Nephron progenitor cell (in vitro differentiated cells): ENCODE measurements at regions not wholly inside any gene's neighbourhood (a gene's known extent, or its start where the extent isn't known, plus 50 kb on each side); places are given as distances from the start of the nearest gene placed in this dataset.

ENCODE experiments used
- DNase-seq: peaks from one replicate; pipeline ENCODE4 v3.0.0; 2021
- H3K27ac Mint-ChIP-seq: 2 replicates; pipeline ENCODE4 v1.8.0; 2021; ENCODE audit warnings: mild to moderate bottlenecking, moderate library complexity, mixed read lengths
- H3K27me3 Mint-ChIP-seq: 2 replicates; pipeline ENCODE4 v1.8.0; 2021; ENCODE audit warnings: mild to moderate bottlenecking, low read depth, mixed read lengths; ENCODE audit not compliant: poor library complexity
- H3K36me3 Mint-ChIP-seq: 2 replicates; pipeline ENCODE4 v1.8.0; 2021; ENCODE audit warnings: low read depth, mixed read lengths
- H3K4me1 Mint-ChIP-seq: 2 replicates; pipeline ENCODE4 v1.8.0; 2021; ENCODE audit warnings: mixed read lengths
- H3K4me3 Mint-ChIP-seq: 2 replicates; pipeline ENCODE4 v1.8.0; 2021; ENCODE audit warnings: mild to moderate bottlenecking, moderate library complexity, mixed read lengths
- H3K9me3 Mint-ChIP-seq: 2 replicates; pipeline ENCODE4 v1.8.0; 2021; ENCODE audit warnings: mild to moderate bottlenecking, moderate library complexity, mixed read lengths
- CTCF ChIP-seq: fragments of 200-600 bp; sonication (generic); IDR thresholded peaks from 2 replicates; pipeline ENCODE4 v1.5.0; 2021; ENCODE audit warnings: antibody characterized with exemption

GRCh38 chr5:56686337-56687195, 128.8 kb upstream of the MAP3K1 start:
- TF ChIP-seq CTCF, result no peak
- Mint-ChIP-seq H3K4me1 (peaks cover 20% of the 10 kb centered on the region), H3K27ac (no peak overlapping the region), H3K27me3 (no peaks in the 10 kb centered on the region), H3K36me3 (no peaks in the 10 kb centered on the region), H3K9me3 (no peaks in the 10 kb centered on the region), H3K4me3 (no peak overlapping the region)
- DNase-seq, result no peak

GRCh38 chr5:56685503-56686217, 129.7 kb upstream of the MAP3K1 start:
- H3K27ac Mint-ChIP-seq, result no peak overlapping the region
- TF ChIP-seq CTCF, result no peak
- H3K9me3 Mint-ChIP-seq, result no peaks in the 10 kb centered on the region
- no peaks in the 10 kb centered on the region for H3K27me3 Mint-ChIP-seq
- H3K36me3 Mint-ChIP-seq, result no peaks in the 10 kb centered on the region
- peaks cover 22% of the 10 kb centered on the region for H3K4me1 Mint-ChIP-seq
- no peak overlapping the region for H3K4me3 Mint-ChIP-seq
- DNase-seq, result no peak

GRCh38 chr5:56684159-56684558, 131.2 kb upstream of the MAP3K1 start:
- no peak for TF ChIP-seq CTCF
- H3K4me1 Mint-ChIP-seq, result peaks cover 22% of the 10 kb centered on the region
- no peak overlapping the region for H3K4me3 Mint-ChIP-seq
- H3K36me3 Mint-ChIP-seq, result no peaks in the 10 kb centered on the region
- DNase-seq, result no peak
- H3K9me3 Mint-ChIP-seq, result no peaks in the 10 kb centered on the region
- H3K27ac Mint-ChIP-seq, result no peak overlapping the region
- no peaks in the 10 kb centered on the region for H3K27me3 Mint-ChIP-seq

- Mint-ChIP-seq H3K4me1 (peaks cover 22% of the 10 kb centered on the region), H3K27ac (no peak overlapping the region), H3K4me3 (no peak overlapping the region), H3K36me3 (no peaks in the 10 kb centered on the region), H3K27me3 (no peaks in the 10 kb centered on the region), H3K9me3 (no peaks in the 10 kb centered on the region)
- no peak for DNase-seq
- TF ChIP-seq CTCF, result no peak
Measured at GRCh38 chr5:56683733-56684132, 131.6 kb upstream of the MAP3K1 start.

GRCh38 chr5:56683281-56683680, 132.1 kb upstream of the MAP3K1 start:
- H3K27ac Mint-ChIP-seq, result no peak overlapping the region
- H3K36me3 Mint-ChIP-seq, result no peaks in the 10 kb centered on the region
- H3K27me3 Mint-ChIP-seq, result no peaks in the 10 kb centered on the region
- H3K4me1 Mint-ChIP-seq, result peaks cover 18% of the 10 kb centered on the region
- H3K4me3 Mint-ChIP-seq, result no peak overlapping the region
- no peak for TF ChIP-seq CTCF
- DNase-seq, result no peak
- no peaks in the 10 kb centered on the region for H3K9me3 Mint-ChIP-seq
